GM23338 (cell line): ENCODE measurements at regions not wholly inside any gene's neighbourhood (a gene's known extent, or its start where the extent isn't known, plus 50 kb on each side); places are given as distances from the start of the nearest gene placed in this dataset.

Experiments used
- ATAC-seq: fragments of 200-7000 bp; cut with Tn5 transposase; 3 replicates; pipeline ENCODE4 v1.9.1; 2020
- DNase-seq: peaks from one replicate; pipeline ENCODE4 v3.0.0-alpha.2; 2015; ENCODE audit warnings: low spot score
- H2AFZ ChIP-seq: fragments of 200-600 bp; sonication (generic); 2 replicates; pipeline ENCODE4 v1.8.0; 2016; ENCODE audit warnings: antibody characterized with exemption, mild to moderate bottlenecking, moderate library complexity
- H3F3A ChIP-seq: fragments of 200-600 bp; sonication (generic); replicated peaks from 2 replicates; pipeline ENCODE4 v1.8.0; 2017; ENCODE audit warnings: antibody characterized with exemption, mixed run types, low read depth
- H3K27ac ChIP-seq: fragments of 200-600 bp; sonication (generic); 2 replicates; pipeline ENCODE4 v1.6.1; 2016; ENCODE audit warnings: low read depth
- H3K27me3 ChIP-seq: fragments of 200-600 bp; sonication (generic); 2 replicates; pipeline ENCODE4 v1.8.0; 2016; ENCODE audit warnings: mild to moderate bottlenecking, mixed run types, moderate library complexity; ENCODE audit not compliant: insufficient read depth
- H3K36me3 ChIP-seq: fragments of 200-600 bp; sonication (generic); 2 replicates; pipeline ENCODE4 v1.8.0; 2016; ENCODE audit warnings: mild to moderate bottlenecking; ENCODE audit not compliant: insufficient read depth
- H3K4me1 ChIP-seq: fragments of 200-600 bp; sonication (generic); 2 replicates; pipeline ENCODE4 v1.8.0; 2016; ENCODE audit warnings: mild to moderate bottlenecking, moderate library complexity; ENCODE audit not compliant: insufficient read depth
- H3K4me2 ChIP-seq: fragments of 200-600 bp; sonication (generic); 2 replicates; pipeline ENCODE4 v1.7.1; 2017; ENCODE audit warnings: mixed run types
- H3K4me3 ChIP-seq: fragments of 200-600 bp; sonication (generic); 2 replicates; pipeline ENCODE4 v1.6.1; 2016; ENCODE audit warnings: mixed run types
- H3K79me2 ChIP-seq: fragments of 200-600 bp; sonication (generic); replicated peaks from 2 replicates; pipeline ENCODE4 v1.8.0; 2017; ENCODE audit warnings: mild to moderate bottlenecking; ENCODE audit not compliant: insufficient read depth
- H3K9me2 ChIP-seq: fragments of 200-600 bp; sonication (generic); 2 replicates; pipeline ENCODE4 v1.8.0; 2017; ENCODE audit not compliant: insufficient read depth
- H4K20me1 ChIP-seq: fragments of 200-600 bp; sonication (generic); replicated peaks from 2 replicates; pipeline ENCODE4 v1.8.0; 2017; ENCODE audit warnings: mild to moderate bottlenecking; ENCODE audit not compliant: insufficient read depth
- H3K27ac Mint-ChIP-seq: 2 replicates; pipeline ENCODE4 v1.8.0; 2020; ENCODE audit warnings: inconsistent platforms, mild to moderate bottlenecking, moderate library complexity, mixed read lengths
- H3K27me3 Mint-ChIP-seq: 3 replicates; pipeline ENCODE4 v1.8.0; 2022; ENCODE audit warnings: low read depth, mild to moderate bottlenecking, moderate library complexity, mixed read lengths, inconsistent platforms; ENCODE audit not compliant: insufficient read depth, poor library complexity
- H3K36me3 Mint-ChIP-seq: 3 replicates; pipeline ENCODE4 v1.8.0; 2021; ENCODE audit warnings: low read depth, mild to moderate bottlenecking, inconsistent platforms, moderate library complexity, mixed read lengths
- H3K4me1 Mint-ChIP-seq: 3 replicates; pipeline ENCODE4 v1.8.0; 2020; ENCODE audit warnings: mild to moderate bottlenecking, inconsistent platforms, mixed read lengths
- H3K4me3 Mint-ChIP-seq: 3 replicates; pipeline ENCODE4 v1.8.0; 2021; ENCODE audit warnings: moderate library complexity, mild to moderate bottlenecking, inconsistent platforms, mixed read lengths
- H3K9me3 Mint-ChIP-seq: 3 replicates; pipeline ENCODE4 v1.8.0; 2020; ENCODE audit warnings: moderate library complexity, mild to moderate bottlenecking, inconsistent platforms, mixed read lengths
- EZH2 ChIP-seq: fragments of 200-600 bp; sonication (generic); IDR thresholded peaks from one replicate; pipeline ENCODE4 v1.8.0; 2017; ENCODE audit warnings: antibody characterized with exemption, mild to moderate bottlenecking, low read depth; ENCODE audit not compliant: unreplicated experiment
- JUNB ChIP-seq: IDR thresholded peaks from one replicate; pipeline ENCODE4 v1.6.1; 2016; ENCODE audit warnings: antibody characterized with exemption; ENCODE audit not compliant: unreplicated experiment
- POLR2AphosphoS5 ChIP-seq: IDR thresholded peaks from 2 replicates; pipeline ENCODE4 v1.6.1; 2016; ENCODE audit warnings: antibody characterized with exemption, low read depth
- TF ChIP-seq, protein P1 (sequence below): IDR thresholded peaks from one replicate; pipeline ENCODE4 v1.6.1; 2018; ENCODE audit warnings: antibody characterized with exemption; ENCODE audit not compliant: unreplicated experiment
- TF ChIP-seq, protein P2 (sequence below): fragments of 250-450 bp; sonication (Bioruptor Pico); IDR thresholded peaks from 2 replicates; pipeline ENCODE4 v1.5.0; 2020; ENCODE audit warnings: mild to moderate bottlenecking, moderate library complexity

DNA sequence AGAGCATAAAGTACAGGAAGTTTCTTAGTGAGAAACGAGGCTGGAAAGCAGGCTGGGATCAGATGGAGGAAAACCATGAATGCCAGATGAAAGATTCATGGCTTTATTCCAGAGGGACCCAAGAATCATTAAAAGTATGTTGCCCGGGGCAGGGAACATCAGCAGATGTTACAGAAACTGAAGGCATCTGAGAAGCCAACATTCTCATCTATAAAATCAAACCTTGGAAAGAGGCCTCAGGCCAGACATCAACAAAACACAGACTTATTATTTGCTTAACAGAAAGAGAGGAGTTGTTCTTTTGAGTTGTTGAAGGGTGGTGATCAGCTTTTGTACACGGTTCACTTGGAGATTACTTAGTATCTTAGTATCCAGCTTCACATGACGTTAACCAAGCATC, 543.6 kb downstream of the RFC3 start:
- no peak overlapping the region for H3K27ac Mint-ChIP-seq
- TF ChIP-seq POLR2AphosphoS5, result no peak
- no peak for TF ChIP-seq JUNB
- TF ChIP-seq, protein P1, sequence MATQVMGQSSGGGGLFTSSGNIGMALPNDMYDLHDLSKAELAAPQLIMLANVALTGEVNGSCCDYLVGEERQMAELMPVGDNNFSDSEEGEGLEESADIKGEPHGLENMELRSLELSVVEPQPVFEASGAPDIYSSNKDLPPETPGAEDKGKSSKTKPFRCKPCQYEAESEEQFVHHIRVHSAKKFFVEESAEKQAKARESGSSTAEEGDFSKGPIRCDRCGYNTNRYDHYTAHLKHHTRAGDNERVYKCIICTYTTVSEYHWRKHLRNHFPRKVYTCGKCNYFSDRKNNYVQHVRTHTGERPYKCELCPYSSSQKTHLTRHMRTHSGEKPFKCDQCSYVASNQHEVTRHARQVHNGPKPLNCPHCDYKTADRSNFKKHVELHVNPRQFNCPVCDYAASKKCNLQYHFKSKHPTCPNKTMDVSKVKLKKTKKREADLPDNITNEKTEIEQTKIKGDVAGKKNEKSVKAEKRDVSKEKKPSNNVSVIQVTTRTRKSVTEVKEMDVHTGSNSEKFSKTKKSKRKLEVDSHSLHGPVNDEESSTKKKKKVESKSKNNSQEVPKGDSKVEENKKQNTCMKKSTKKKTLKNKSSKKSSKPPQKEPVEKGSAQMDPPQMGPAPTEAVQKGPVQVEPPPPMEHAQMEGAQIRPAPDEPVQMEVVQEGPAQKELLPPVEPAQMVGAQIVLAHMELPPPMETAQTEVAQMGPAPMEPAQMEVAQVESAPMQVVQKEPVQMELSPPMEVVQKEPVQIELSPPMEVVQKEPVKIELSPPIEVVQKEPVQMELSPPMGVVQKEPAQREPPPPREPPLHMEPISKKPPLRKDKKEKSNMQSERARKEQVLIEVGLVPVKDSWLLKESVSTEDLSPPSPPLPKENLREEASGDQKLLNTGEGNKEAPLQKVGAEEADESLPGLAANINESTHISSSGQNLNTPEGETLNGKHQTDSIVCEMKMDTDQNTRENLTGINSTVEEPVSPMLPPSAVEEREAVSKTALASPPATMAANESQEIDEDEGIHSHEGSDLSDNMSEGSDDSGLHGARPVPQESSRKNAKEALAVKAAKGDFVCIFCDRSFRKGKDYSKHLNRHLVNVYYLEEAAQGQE, result no peak
- TF ChIP-seq, protein P2, sequence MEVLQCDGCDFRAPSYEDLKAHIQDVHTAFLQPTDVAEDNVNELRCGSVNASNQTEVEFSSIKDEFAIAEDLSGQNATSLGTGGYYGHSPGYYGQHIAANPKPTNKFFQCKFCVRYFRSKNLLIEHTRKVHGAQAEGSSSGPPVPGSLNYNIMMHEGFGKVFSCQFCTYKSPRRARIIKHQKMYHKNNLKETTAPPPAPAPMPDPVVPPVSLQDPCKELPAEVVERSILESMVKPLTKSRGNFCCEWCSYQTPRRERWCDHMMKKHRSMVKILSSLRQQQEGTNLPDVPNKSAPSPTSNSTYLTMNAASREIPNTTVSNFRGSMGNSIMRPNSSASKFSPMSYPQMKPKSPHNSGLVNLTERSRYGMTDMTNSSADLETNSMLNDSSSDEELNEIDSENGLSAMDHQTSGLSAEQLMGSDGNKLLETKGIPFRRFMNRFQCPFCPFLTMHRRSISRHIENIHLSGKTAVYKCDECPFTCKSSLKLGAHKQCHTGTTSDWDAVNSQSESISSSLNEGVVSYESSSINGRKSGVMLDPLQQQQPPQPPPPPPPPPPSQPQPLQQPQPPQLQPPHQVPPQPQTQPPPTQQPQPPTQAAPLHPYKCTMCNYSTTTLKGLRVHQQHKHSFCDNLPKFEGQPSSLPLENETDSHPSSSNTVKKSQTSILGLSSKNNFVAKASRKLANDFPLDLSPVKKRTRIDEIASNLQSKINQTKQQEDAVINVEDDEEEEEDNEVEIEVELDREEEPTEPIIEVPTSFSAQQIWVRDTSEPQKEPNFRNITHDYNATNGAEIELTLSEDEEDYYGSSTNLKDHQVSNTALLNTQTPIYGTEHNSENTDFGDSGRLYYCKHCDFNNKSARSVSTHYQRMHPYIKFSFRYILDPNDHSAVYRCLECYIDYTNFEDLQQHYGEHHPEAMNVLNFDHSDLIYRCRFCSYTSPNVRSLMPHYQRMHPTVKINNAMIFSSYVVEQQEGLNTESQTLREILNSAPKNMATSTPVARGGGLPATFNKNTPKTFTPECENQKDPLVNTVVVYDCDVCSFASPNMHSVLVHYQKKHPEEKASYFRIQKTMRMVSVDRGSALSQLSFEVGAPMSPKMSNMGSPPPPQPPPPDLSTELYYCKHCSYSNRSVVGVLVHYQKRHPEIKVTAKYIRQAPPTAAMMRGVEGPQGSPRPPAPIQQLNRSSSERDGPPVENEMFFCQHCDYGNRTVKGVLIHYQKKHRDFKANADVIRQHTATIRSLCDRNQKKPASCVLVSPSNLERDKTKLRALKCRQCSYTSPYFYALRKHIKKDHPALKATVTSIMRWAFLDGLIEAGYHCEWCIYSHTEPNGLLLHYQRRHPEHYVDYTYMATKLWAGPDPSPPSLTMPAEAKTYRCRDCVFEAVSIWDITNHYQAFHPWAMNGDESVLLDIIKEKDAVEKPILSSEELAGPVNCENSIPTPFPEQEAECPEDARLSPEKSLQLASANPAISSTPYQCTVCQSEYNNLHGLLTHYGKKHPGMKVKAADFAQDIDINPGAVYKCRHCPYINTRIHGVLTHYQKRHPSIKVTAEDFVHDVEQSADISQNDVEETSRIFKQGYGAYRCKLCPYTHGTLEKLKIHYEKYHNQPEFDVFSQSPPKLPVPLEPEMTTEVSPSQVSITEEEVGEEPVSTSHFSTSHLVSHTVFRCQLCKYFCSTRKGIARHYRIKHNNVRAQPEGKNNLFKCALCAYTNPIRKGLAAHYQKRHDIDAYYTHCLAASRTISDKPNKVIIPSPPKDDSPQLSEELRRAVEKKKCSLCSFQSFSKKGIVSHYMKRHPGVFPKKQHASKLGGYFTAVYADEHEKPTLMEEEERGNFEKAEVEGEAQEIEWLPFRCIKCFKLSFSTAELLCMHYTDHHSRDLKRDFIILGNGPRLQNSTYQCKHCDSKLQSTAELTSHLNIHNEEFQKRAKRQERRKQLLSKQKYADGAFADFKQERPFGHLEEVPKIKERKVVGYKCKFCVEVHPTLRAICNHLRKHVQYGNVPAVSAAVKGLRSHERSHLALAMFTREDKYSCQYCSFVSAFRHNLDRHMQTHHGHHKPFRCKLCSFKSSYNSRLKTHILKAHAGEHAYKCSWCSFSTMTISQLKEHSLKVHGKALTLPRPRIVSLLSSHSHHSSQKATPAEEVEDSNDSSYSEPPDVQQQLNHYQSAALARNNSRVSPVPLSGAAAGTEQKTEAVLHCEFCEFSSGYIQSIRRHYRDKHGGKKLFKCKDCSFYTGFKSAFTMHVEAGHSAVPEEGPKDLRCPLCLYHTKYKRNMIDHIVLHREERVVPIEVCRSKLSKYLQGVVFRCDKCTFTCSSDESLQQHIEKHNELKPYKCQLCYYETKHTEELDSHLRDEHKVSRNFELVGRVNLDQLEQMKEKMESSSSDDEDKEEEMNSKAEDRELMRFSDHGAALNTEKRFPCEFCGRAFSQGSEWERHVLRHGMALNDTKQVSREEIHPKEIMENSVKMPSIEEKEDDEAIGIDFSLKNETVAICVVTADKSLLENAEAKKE (CRISPR knock-in tag), result no peak
- TF ChIP-seq EZH2, result no peak
- no peak for ATAC-seq
- Histone ChIP-seq H3K36me3 (no peaks in the 10 kb centered on the region), H2AFZ (no peak overlapping the region), H3K27me3 (no peaks in the 10 kb centered on the region), H3K9me2 (no peaks in the 10 kb centered on the region; the same call in 1 of the 2 replicates), H3K79me2 (no peaks in the 10 kb centered on the region), H3K4me1 (peaks cover 4% of the 10 kb centered on the region; the same call in 1 of the 2 replicates), H3K4me2 (no peak overlapping the region), H3F3A (no peaks in the 10 kb centered on the region), H4K20me1 (no peaks in the 10 kb centered on the region), H3K27ac (no peak overlapping the region), H3K4me3 (no peak overlapping the region)
- H3K27me3 Mint-ChIP-seq, result peaks cover 2% of the 10 kb centered on the region
- peaks cover 2% of the 10 kb centered on the region; the same call in 2 of the 3 replicates for H3K36me3 Mint-ChIP-seq
- peaks cover 6% of the 10 kb centered on the region for H3K9me3 Mint-ChIP-seq
- no peak overlapping the region for H3K4me3 Mint-ChIP-seq
- peaks cover 9% of the 10 kb centered on the region; the same call in 2 of the 3 replicates for H3K4me1 Mint-ChIP-seq
- no peak for DNase-seq
